Activated B cell treated with CpG ODN at 0.5 μM for 24 hours (primary cell): ENCODE measurements at regions not wholly inside any gene's neighbourhood (a gene's known extent, or its start where the extent isn't known, plus 50 kb on each side); places are given as distances from the start of the nearest gene placed in this dataset.

ENCODE experiments used
- ATAC-seq: fragments of 200-7000 bp; cut with Tn5 transposase; one replicate; pipeline ENCODE4 v1.10.0; 2021; ENCODE audit warnings: low read depth, mild to moderate bottlenecking, moderate library complexity
- CTCF ChIA-PET: fragments of 350-600 bp; sonication (Branson Sonifier 250); formaldehyde crosslinking; loops from one replicate; lab custom pipeline; 2021; ENCODE audit warnings: antibody characterized with exemption; lab: Charles Lee
- POLR2A ChIA-PET: fragments of 350-600 bp; sonication (Branson Sonifier 250); formaldehyde crosslinking; loops from one replicate; lab custom pipeline; 2021; ENCODE audit warnings: antibody characterized with exemption; lab: Charles Lee
- DNase-seq: peaks from one replicate; pipeline ENCODE4 v3.0.0; 2022
- H3K27ac Mint-ChIP-seq: one replicate; pipeline ENCODE4 v1.8.0; 2020; ENCODE audit warnings: mixed read lengths
- H3K27me3 Mint-ChIP-seq: one replicate; pipeline ENCODE4 v1.8.0; 2021; ENCODE audit warnings: mixed read lengths
- H3K36me3 Mint-ChIP-seq: one replicate; pipeline ENCODE4 v1.8.0; 2021; ENCODE audit warnings: low read depth, mixed read lengths
- H3K4me1 Mint-ChIP-seq: one replicate; pipeline ENCODE4 v1.8.0; 2021; ENCODE audit warnings: mixed read lengths
- H3K4me3 Mint-ChIP-seq: one replicate; pipeline ENCODE4 v1.8.0; 2020; ENCODE audit warnings: mild to moderate bottlenecking, mixed read lengths
- H3K9me3 Mint-ChIP-seq: one replicate; pipeline ENCODE4 v1.8.0; 2020; ENCODE audit warnings: mixed read lengths
- intact Hi-C: fragments of 100-400 bp; cut with micrococcal nuclease; formaldehyde crosslinking; loops from one replicate; pipeline ENCODE4 v1.15.1; 2024
- TF ChIP-seq, protein P1 (sequence below): fragments of 200-600 bp; IDR thresholded peaks from one replicate; pipeline ENCODE4 v1.8.0; 2022; ENCODE audit warnings: antibody characterized with exemption, mild to moderate bottlenecking

DNA sequence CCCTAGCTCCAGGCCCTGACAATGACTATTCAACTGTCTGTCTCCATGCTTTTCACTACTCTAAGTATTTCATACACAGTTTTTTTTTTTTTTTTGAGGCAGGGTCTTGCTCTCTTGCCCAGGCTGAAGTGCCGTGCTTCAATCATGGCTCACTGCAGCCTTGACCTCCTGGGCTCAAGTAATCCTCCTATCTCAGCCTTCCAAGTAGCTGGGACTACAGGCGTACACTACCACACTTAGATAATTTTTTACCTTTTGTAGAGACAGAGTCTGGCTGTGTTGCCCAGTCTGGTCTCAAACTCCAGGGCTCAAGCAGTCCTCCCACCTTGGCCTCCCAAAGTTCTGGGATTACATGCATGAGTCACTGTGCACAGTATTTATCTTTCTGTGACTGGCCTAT, 815.4 kb downstream of the DACH1 start:
- DNase-seq, result no peak
- CTCF ChIA-PET, result no interaction called here
- H3K4me1 Mint-ChIP-seq, result no peaks in the 10 kb centered on the region
- no peaks in the 10 kb centered on the region for H3K36me3 Mint-ChIP-seq
- intact Hi-C loops, result no loop called here
- POLR2A ChIA-PET, result no interaction called here
- ATAC-seq, result no peak
- no peak overlapping the region for H3K4me3 Mint-ChIP-seq
- H3K27me3 Mint-ChIP-seq, result no peaks in the 10 kb centered on the region
- peaks cover 7% of the 10 kb centered on the region for H3K9me3 Mint-ChIP-seq
- no peak overlapping the region for H3K27ac Mint-ChIP-seq
- TF ChIP-seq, protein P1, sequence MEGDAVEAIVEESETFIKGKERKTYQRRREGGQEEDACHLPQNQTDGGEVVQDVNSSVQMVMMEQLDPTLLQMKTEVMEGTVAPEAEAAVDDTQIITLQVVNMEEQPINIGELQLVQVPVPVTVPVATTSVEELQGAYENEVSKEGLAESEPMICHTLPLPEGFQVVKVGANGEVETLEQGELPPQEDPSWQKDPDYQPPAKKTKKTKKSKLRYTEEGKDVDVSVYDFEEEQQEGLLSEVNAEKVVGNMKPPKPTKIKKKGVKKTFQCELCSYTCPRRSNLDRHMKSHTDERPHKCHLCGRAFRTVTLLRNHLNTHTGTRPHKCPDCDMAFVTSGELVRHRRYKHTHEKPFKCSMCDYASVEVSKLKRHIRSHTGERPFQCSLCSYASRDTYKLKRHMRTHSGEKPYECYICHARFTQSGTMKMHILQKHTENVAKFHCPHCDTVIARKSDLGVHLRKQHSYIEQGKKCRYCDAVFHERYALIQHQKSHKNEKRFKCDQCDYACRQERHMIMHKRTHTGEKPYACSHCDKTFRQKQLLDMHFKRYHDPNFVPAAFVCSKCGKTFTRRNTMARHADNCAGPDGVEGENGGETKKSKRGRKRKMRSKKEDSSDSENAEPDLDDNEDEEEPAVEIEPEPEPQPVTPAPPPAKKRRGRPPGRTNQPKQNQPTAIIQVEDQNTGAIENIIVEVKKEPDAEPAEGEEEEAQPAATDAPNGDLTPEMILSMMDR, result no peak

GRCh38 chr13:71046360-71047079, 820.5 kb downstream of the DACH1 start:
- no peak overlapping the region for H3K27ac Mint-ChIP-seq
- no peaks in the 10 kb centered on the region for H3K4me1 Mint-ChIP-seq
- no peak overlapping the region for H3K4me3 Mint-ChIP-seq
- no peaks in the 10 kb centered on the region for H3K36me3 Mint-ChIP-seq
- intact Hi-C loops, result no loop called here
- no peaks in the 10 kb centered on the region for H3K27me3 Mint-ChIP-seq
- CTCF ChIA-PET, result no interaction called here
- POLR2A ChIA-PET, result no interaction called here
- peaks cover 4% of the 10 kb centered on the region for H3K9me3 Mint-ChIP-seq
- ATAC-seq (no peak), DNase-seq (no peak)
- TF ChIP-seq, protein P1, result no peak

- H3K27me3 Mint-ChIP-seq, result no peaks in the 10 kb centered on the region
- TF ChIP-seq, protein P1, result no peak
- DNase-seq (no peak), ATAC-seq (no peak)
- peaks cover 4% of the 10 kb centered on the region for H3K9me3 Mint-ChIP-seq
- H3K36me3 Mint-ChIP-seq, result no peaks in the 10 kb centered on the region
- no peaks in the 10 kb centered on the region for H3K4me1 Mint-ChIP-seq
- no peak overlapping the region for H3K27ac Mint-ChIP-seq
- ChIA-PET CTCF (no interaction called here), POLR2A (no interaction called here)
- no peak overlapping the region for H3K4me3 Mint-ChIP-seq
- intact Hi-C loops, result no loop called here
These were observed 821.9 kb downstream of the DACH1 start for GRCh38 chr13:71045101-71045500.

DNA sequence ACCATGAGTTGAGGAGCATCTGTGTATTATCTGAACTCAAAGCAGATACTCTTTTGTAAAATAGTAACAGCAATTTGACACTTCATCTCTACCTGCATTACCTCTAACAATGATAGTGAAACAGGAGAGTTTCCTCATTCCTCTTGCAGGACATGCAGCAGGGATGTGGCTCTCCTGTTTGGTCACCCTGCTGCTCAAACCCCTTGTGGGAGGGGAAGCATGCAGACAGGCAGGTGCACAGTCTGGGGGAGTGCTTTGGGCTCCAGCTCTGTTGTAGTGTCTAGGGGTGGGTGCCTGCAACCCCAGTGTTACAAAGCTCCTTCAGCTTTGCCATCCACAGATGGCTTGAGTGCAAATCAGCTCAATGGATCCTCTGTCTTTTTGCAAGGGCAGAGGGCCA, 827.6 kb downstream of the DACH1 start:
- Mint-ChIP-seq H3K4me1 (no peaks in the 10 kb centered on the region), H3K27ac (no peak overlapping the region), H3K27me3 (no peaks in the 10 kb centered on the region), H3K9me3 (peaks cover 3% of the 10 kb centered on the region), H3K36me3 (no peaks in the 10 kb centered on the region), H3K4me3 (no peak overlapping the region)
- intact Hi-C loops, result no loop called here
- ChIA-PET POLR2A (no interaction called here), CTCF (no interaction called here)
- no peak for DNase-seq
- TF ChIP-seq, protein P1, result no peak
- no peak for ATAC-seq

DNA sequence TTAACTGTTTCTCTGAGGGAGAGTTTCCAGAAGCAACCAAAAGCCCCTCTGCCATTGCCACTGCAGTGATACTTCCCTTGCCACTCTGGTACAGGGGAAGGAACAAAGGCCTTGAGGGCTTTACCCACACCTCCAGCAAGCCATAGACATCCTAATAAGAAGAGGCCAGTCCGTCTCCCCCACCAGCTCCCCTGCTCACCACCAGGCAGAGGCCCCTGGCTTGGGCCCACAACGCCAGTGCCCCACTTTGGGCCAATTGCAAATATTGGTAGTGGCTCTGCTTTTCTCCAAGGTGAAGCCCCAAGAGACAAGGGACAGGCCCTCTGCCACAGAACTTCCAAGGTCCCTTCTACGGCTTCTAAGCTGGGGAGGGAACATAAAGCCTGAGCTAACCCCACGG, 833.0 kb downstream of the DACH1 start:
- Mint-ChIP-seq H3K4me1 (no peaks in the 10 kb centered on the region), H3K9me3 (peaks cover 3% of the 10 kb centered on the region), H3K27ac (no peak overlapping the region), H3K27me3 (no peaks in the 10 kb centered on the region), H3K36me3 (no peaks in the 10 kb centered on the region), H3K4me3 (no peak overlapping the region)
- POLR2A ChIA-PET, result no interaction called here
- CTCF ChIA-PET, result no interaction called here
- TF ChIP-seq, protein P1, result no peak
- DNase-seq, result no peak
- intact Hi-C loops, result no loop called here
- no peak for ATAC-seq
